A673 (cell line): ENCODE measurements at regions not wholly inside any gene's neighbourhood (a gene's known extent, or its start where the extent isn't known, plus 50 kb on each side); places are given as distances from the start of the nearest gene placed in this dataset.

Source experiments
- BruUV-seq: library from RNA; stranded (reverse); fragments of 400-500 nt; replicated peaks from 2 replicates; lab custom pipeline; 2021; lab: Mats Ljungman, UMichigan
- CTCF ChIA-PET: fragments of 300-600 bp; sonication (Branson Sonifier 250); formaldehyde crosslinking; loops from one replicate; lab custom pipeline; 2022; ENCODE audit warnings: antibody characterized with exemption; lab: Charles Lee
- POLR2A ChIA-PET: fragments of 300-600 bp; sonication (Branson Sonifier 250); formaldehyde crosslinking; loops from one replicate; lab custom pipeline; 2022; ENCODE audit warnings: antibody characterized with exemption; ENCODE audit not compliant: low non-redundant PET; lab: Charles Lee
- DNase-seq: peaks from one replicate; pipeline ENCODE4 v3.0.0-alpha.2; 2015; ENCODE audit warnings: low spot score
- H3K27ac ChIP-seq: fragments of 200-600 bp; sonication (generic); 2 replicates; pipeline ENCODE4 v1.5.1; 2016; ENCODE audit warnings: mixed run types, low read depth, mild to moderate bottlenecking, mixed read lengths, antibody characterized with exemption, low read length; ENCODE audit not compliant: poor library complexity, severe bottlenecking
- H3K27me3 ChIP-seq: fragments of 200-600 bp; sonication (generic); replicated peaks from 2 replicates; pipeline ENCODE4 v1.6.1; 2017; ENCODE audit warnings: mixed run types, low read depth, mild to moderate bottlenecking, mixed read lengths, antibody characterized with exemption, low read length; ENCODE audit not compliant: insufficient read depth, poor library complexity
- H3K36me3 ChIP-seq: fragments of 200-600 bp; sonication (generic); 2 replicates; pipeline ENCODE4 v1.6.1; 2016; ENCODE audit warnings: mixed run types, mild to moderate bottlenecking, mixed read lengths, antibody characterized with exemption, low read length; ENCODE audit not compliant: insufficient read depth, poor library complexity, severe bottlenecking
- H3K4me1 ChIP-seq: fragments of 200-600 bp; sonication (generic); 2 replicates; pipeline ENCODE4 v1.6.1; 2017; ENCODE audit warnings: mixed run types, mild to moderate bottlenecking, mixed read lengths, antibody characterized with exemption, low read length; ENCODE audit not compliant: insufficient read depth, poor library complexity, severe bottlenecking
- H3K4me3 ChIP-seq: fragments of 200-600 bp; sonication (generic); 2 replicates; pipeline ENCODE4 v1.5.1; 2016; ENCODE audit warnings: low read depth, mixed run types, mild to moderate bottlenecking, mixed read lengths, low read length; ENCODE audit not compliant: poor library complexity, severe bottlenecking
- H3K9me3 ChIP-seq: fragments of 200-600 bp; sonication (generic); 2 replicates; pipeline ENCODE4 v1.6.1; 2016; ENCODE audit warnings: mixed run types, low read depth, mild to moderate bottlenecking, mixed read lengths, antibody characterized with exemption, low read length; ENCODE audit not compliant: poor library complexity, severe bottlenecking
- EZH2 ChIP-seq: fragments of 200-600 bp; sonication (generic); IDR thresholded peaks from 2 replicates; pipeline ENCODE4 v1.6.1; 2017; ENCODE audit warnings: borderline replicate concordance, low read depth, mild to moderate bottlenecking, mixed read lengths, antibody characterized with exemption, low read length; ENCODE audit not compliant: poor library complexity, severe bottlenecking
- intact Hi-C: fragments of 100-400 bp; cut with micrococcal nuclease; formaldehyde crosslinking; loops from one replicate; pipeline ENCODE4 v1.10.0; 2022; ENCODE audit not compliant: unreplicated experiment
- TF ChIP-seq, protein P1 (sequence below): fragments of 300-800, 200-600 bp; sonication (generic); conservative IDR thresholded peaks from 2 replicates; pipeline ENCODE4 v1.5.1; 2017; ENCODE audit warnings: low read depth, mild to moderate bottlenecking, antibody characterized with exemption, low read length, moderate library complexity, mixed read lengths

DNA sequence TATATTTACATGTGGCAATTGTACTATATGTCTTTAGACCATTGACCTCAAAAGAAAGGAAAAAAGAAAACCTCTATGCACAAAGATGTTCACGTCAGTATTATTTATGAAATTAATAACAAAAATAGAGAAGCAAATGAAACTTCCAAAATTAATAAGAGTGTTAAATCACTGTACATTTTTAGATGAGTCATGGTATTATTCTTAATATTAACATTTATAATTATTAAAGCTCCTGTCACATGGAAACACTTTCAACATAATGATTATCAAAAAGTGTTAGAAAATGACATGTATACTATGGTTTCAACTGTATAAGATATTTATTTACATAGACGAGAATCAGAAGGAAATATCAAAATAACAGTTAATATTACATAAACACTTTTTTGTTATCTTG, 324.9 kb upstream of the RUNX1 start:
- no TSS peak for BruUV-seq
- POLR2A ChIA-PET, result no interaction called here
- intact Hi-C loops, result no loop called here
- H3K4me1 ChIP-seq, result no peaks in the 10 kb centered on the region
- no peak overlapping the region for H3K27ac ChIP-seq
- CTCF ChIA-PET, result no interaction called here
- no peak overlapping the region for H3K4me3 ChIP-seq
- H3K36me3 ChIP-seq, result no peaks in the 10 kb centered on the region
- no peaks in the 10 kb centered on the region for H3K27me3 ChIP-seq
- H3K9me3 ChIP-seq, result no peaks in the 10 kb centered on the region
- DNase-seq, result no peak
- TF ChIP-seq, protein P1, sequence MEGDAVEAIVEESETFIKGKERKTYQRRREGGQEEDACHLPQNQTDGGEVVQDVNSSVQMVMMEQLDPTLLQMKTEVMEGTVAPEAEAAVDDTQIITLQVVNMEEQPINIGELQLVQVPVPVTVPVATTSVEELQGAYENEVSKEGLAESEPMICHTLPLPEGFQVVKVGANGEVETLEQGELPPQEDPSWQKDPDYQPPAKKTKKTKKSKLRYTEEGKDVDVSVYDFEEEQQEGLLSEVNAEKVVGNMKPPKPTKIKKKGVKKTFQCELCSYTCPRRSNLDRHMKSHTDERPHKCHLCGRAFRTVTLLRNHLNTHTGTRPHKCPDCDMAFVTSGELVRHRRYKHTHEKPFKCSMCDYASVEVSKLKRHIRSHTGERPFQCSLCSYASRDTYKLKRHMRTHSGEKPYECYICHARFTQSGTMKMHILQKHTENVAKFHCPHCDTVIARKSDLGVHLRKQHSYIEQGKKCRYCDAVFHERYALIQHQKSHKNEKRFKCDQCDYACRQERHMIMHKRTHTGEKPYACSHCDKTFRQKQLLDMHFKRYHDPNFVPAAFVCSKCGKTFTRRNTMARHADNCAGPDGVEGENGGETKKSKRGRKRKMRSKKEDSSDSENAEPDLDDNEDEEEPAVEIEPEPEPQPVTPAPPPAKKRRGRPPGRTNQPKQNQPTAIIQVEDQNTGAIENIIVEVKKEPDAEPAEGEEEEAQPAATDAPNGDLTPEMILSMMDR, result no peak

GRCh38 chr21:35372201-35372600, 323.1 kb upstream of the RUNX1 start:
- Histone ChIP-seq H3K27ac (no peak overlapping the region), H3K9me3 (no peaks in the 10 kb centered on the region), H3K27me3 (no peaks in the 10 kb centered on the region), H3K36me3 (no peaks in the 10 kb centered on the region), H3K4me3 (no peak overlapping the region), H3K4me1 (no peaks in the 10 kb centered on the region)
- ChIA-PET CTCF (no interaction called here), POLR2A (no interaction called here)
- intact Hi-C loops, result no loop called here
- TF ChIP-seq EZH2, result no peak
- TF ChIP-seq, protein P1, result no peak
- no peak for DNase-seq
- BruUV-seq, result no TSS peak

- Histone ChIP-seq H3K27me3 (no peaks in the 10 kb centered on the region), H3K9me3 (no peaks in the 10 kb centered on the region), H3K27ac (no peak overlapping the region), H3K4me3 (no peak overlapping the region), H3K36me3 (no peaks in the 10 kb centered on the region), H3K4me1 (no peaks in the 10 kb centered on the region)
- ChIA-PET CTCF (no interaction called here), POLR2A (no interaction called here)
- no peak for DNase-seq
- intact Hi-C loops, result no loop called here
- no peak for TF ChIP-seq EZH2
- TF ChIP-seq, protein P1, result no peak
- no TSS peak for BruUV-seq
Measured at GRCh38 chr21:35370671-35371070, 321.6 kb upstream of the RUNX1 start.
